K562 (cell line): ENCODE measurements at regions not wholly inside any gene's neighbourhood (a gene's known extent, or its start where the extent isn't known, plus 50 kb on each side); places are given as distances from the start of the nearest gene placed in this dataset.

Experiments
- COPS2 ChIP-seq: fragments of 450-650 bp; conservative IDR thresholded peaks from 2 replicates; pipeline ENCODE4 v1.6.1; 2016; ENCODE audit warnings: mild to moderate bottlenecking, moderate library complexity
- FOXK1 ChIP-seq: sonication (generic); formaldehyde crosslinking; IDR thresholded peaks from 2 replicates; pipeline ENCODE4 v1.8.0; 2022; ENCODE audit warnings: missing genetic modification reagents, mild to moderate bottlenecking, borderline replicate concordance
- MAZ ChIP-seq, 2 experiments: fragments of 450-650 bp in 1 of 2; sonication (generic) in 1 of 2; formaldehyde crosslinking; IDR thresholded peaks in 1 of 2; conservative IDR thresholded peaks in 1 of 2; 2 replicates each; pipeline versions ENCODE4 v1.4.0 to v1.5.0; 2020; ENCODE audit warnings: mild to moderate bottlenecking in 1 of 2, missing genetic modification reagents in 1 of 2
- MECOM ChIP-seq: fragments of 250-450 bp; sonication (Bioruptor Pico); IDR thresholded peaks from 2 replicates; pipeline ENCODE4 v1.8.0; 2022; ENCODE audit warnings: inconsistent platforms
- RBBP5 ChIP-seq: fragments of 200-600 bp; sonication (generic); IDR thresholded peaks from 2 replicates; pipeline ENCODE4 v1.6.1; 2012; ENCODE audit warnings: borderline replicate concordance, mild to moderate bottlenecking, low read length, control low read depth, inconsistent platforms; ENCODE audit not compliant: insufficient read depth, poor library complexity, severe bottlenecking
- REST ChIP-seq, 2 experiments: fragments of 450-650 bp; formaldehyde crosslinking in 1 of 2; IDR thresholded peaks; 2 replicates each; pipeline versions ENCODE4 v1.4.0 to v1.6.1; 2014 to 2020; ENCODE audit warnings: mild to moderate bottlenecking in 2 of 2, borderline replicate concordance in 1 of 2, low read depth in 1 of 2
- RFX5 ChIP-seq: IDR thresholded peaks from 2 replicates; pipeline ENCODE4 v1.6.1; 2011; ENCODE audit warnings: low read depth, mild to moderate bottlenecking, improper control_type of control experiment, low read length
- SIN3A ChIP-seq, 2 experiments: fragments of 150-350 bp in 1 of 2; IDR thresholded peaks; 2 replicates each; pipeline ENCODE4 v1.6.1; 2011 to 2016; ENCODE audit warnings: borderline replicate concordance in 2 of 2, low read depth in 2 of 2, low read length in 2 of 2, mild to moderate bottlenecking in 2 of 2, moderate library complexity in 2 of 2; ENCODE audit not compliant: control insufficient read depth in 1 of 2
- SNAPC5 ChIP-seq: fragments of 250-450 bp; sonication (Bioruptor Pico); IDR thresholded peaks from 2 replicates; pipeline ENCODE4 v1.8.0; 2021; ENCODE audit warnings: moderate library complexity, mild to moderate bottlenecking, inconsistent platforms
- SP1 ChIP-seq: sonication (generic); formaldehyde crosslinking; IDR thresholded peaks from 2 replicates; pipeline ENCODE4 v1.8.1; 2022; ENCODE audit warnings: mild to moderate bottlenecking, missing genetic modification reagents
- SREBF1 ChIP-seq: fragments of 150-350 bp; IDR thresholded peaks from 2 replicates; pipeline ENCODE4 v1.6.1; 2014; ENCODE audit warnings: antibody characterized with exemption, low read depth, low read length, borderline replicate concordance
- TCF3 ChIP-seq: sonication (generic); formaldehyde crosslinking; IDR thresholded peaks from 2 replicates; pipeline ENCODE4 v1.4.0; 2020; ENCODE audit warnings: mild to moderate bottlenecking, missing genetic modification reagents
- UBTF ChIP-seq, 2 experiments: IDR thresholded peaks; 2 replicates each; pipeline ENCODE4 v1.6.1; 2012; ENCODE audit warnings: improper control_type of control experiment in 2 of 2, low read depth in 2 of 2, low read length in 2 of 2, borderline replicate concordance in 1 of 2
- TF ChIP-seq, protein P1 (sequence below): fragments of 450-650 bp; formaldehyde crosslinking; IDR thresholded peaks from 2 replicates; pipeline ENCODE4 v1.4.0; 2020; ENCODE audit warnings: mild to moderate bottlenecking, moderate library complexity

- TF ChIP-seq SP1 (no peak; the same call in 1 of the 2 replicates), SIN3A (IDR thresholded peaks at IDR 0.05; ENCODE audit: borderline replicate concordance in 2 of 2, control insufficient read depth in 1 of 2, low read depth in 2 of 2, low read length in 2 of 2) (no peak), SREBF1 (no peak), REST (IDR thresholded peaks at IDR 0.05; ENCODE audit: borderline replicate concordance) (peak; percentile 51; the same call in 1 of the 2 replicates), REST (CRISPR knock-in tag; IDR thresholded peaks at IDR 0.05; ENCODE audit: low read depth) (no peak), UBTF (IDR thresholded peaks at IDR 0.05; ENCODE audit: borderline replicate concordance in 1 of 2, low read depth in 2 of 2, low read length in 2 of 2) (no peak), MECOM (CRISPR knock-in tag) (no peak), MAZ (CRISPR knock-in tag; conservative IDR thresholded peaks at IDR 0.05 in 1 of 2, IDR thresholded peaks at IDR 0.05 in 1 of 2) (peak; percentile 44 to 62), TCF3 (peak; percentile 65), COPS2 (no peak), RFX5 (no peak), FOXK1 (CRISPR knock-in tag) (no peak), SNAPC5 (no peak), RBBP5 (peak; percentile 68)
- TF ChIP-seq, protein P1, sequence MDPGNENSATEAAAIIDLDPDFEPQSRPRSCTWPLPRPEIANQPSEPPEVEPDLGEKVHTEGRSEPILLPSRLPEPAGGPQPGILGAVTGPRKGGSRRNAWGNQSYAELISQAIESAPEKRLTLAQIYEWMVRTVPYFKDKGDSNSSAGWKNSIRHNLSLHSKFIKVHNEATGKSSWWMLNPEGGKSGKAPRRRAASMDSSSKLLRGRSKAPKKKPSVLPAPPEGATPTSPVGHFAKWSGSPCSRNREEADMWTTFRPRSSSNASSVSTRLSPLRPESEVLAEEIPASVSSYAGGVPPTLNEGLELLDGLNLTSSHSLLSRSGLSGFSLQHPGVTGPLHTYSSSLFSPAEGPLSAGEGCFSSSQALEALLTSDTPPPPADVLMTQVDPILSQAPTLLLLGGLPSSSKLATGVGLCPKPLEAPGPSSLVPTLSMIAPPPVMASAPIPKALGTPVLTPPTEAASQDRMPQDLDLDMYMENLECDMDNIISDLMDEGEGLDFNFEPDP (CRISPR knock-in tag) = no peak
Measured at GRCh38 chr4:186845137-186845842, 121.6 kb upstream of the FAT1 start (continued).
